HG03108 (cell line): ENCODE measurements at regions not wholly inside any gene's neighbourhood (a gene's known extent, or its start where the extent isn't known, plus 50 kb on each side); places are given as distances from the start of the nearest gene placed in this dataset.
A peak's percentile ranks its signal among the peaks of the same experiment; 100 is the strongest.
"Not testable (repeated sequence)": the region's sequence is repeated elsewhere in the genome, so short reads cannot be mapped to it uniquely, and the experiment has no call there.

ENCODE experiments used
- ATAC-seq: cut with Tn5 transposase; IDR thresholded peaks from one replicate; pipeline ENCODE4 v1.9.1; 2021; ENCODE audit warnings: moderate library complexity; ENCODE audit not compliant: unreplicated experiment

DNA sequence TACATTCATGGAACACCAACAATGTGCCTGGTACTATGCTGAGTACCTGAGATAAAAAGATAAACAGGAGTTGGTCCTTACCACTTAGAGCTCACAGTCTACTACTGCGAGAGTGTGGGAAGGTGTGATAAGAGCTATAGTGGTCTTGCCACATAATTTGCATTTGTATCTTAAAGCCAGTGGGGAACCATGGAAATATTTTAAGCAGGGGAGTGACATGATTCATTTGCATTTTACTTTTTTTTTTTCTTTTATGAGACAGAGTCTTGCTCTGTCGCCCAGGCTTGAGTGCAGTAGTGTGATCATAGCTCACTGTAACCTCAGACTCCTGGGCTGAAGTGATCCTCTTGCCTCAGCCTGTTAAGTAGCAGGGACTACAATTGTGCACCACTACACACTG is 53.6 kb downstream of the SRGAP2 start:
- peak; percentile 59 for ATAC-seq

DNA sequence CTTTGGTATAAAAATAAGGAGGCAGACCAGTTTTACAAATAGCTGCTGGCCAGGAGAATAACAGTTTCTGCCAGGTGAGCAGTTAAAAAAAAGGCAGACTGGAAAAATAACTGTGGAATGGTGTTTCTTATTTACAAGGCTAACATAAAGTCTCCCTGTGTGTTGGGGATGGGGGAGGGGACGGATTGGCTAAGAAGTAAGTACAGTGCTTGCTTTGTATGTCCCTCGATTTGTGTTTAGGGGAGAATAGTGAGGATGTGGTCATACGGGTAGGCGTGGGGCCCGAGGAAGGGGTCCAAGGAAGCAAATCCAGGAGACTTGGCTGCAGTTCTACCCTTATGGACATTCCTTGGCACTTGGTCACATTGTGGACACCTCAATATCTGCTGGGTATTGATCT is 58.1 kb downstream of the SRGAP2 start:
- ATAC-seq: not testable (repeated sequence)

DNA sequence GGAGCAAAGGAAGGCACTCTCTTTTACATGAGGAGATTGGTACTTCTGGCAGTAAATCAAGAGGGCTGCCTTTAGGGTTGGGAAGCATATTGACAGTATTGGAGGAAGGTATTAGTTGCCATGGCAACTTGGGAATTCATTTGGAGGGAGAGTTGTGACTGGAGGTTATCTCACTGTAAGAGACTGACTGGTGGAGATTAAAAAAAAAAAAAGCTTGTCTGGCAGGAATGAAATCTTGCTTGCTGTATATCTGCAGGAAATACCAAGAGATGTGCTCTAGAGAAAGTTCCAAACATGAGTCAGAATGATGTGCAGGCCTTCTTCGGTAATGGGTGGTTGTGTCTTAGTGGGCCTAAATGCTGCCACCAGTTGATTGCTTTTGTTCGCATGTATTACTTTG is 59.1 kb downstream of the SRGAP2 start:
- not testable (repeated sequence) for ATAC-seq

DNA sequence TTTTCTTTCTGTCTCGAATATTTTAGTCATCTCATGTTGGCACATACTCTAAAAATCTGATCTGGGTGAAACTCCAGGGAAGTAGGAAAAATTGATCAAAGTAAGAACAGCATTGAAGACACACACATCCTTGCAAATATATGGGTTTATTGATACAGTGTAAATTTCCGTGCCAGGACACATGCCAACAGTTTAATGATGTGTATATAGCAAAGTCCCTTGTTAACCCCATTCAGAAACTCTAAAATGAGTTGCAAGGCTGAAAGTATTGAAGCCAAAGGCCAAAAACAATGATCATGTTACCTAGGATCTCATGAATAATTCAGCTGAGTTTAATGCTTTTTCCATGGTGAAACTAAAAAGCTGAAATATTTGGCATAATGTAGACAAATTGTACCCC is 61.6 kb downstream of the SRGAP2 start:
- ATAC-seq: not testable (repeated sequence)

DNA sequence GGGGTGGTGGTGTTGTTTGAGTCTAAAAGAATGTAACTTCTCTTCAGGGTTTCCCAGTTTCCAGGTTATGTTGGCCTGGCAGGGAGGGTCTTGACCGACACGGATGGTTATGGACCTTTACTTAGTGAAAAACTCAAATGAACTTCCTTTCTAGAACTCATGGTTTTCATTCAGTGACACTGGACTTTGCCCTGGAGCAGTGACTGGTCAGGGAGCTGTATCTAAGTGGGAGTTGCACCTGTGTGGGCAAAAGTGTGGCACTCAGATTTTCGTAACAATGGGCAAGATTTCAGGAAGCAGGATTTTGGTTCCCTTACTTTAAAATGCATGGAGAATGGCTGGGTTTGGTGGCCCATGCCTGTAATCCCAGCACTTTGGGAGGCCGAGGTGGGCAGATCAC is 67.8 kb downstream of the SRGAP2 start:
- ATAC-seq: not testable (repeated sequence)

DNA sequence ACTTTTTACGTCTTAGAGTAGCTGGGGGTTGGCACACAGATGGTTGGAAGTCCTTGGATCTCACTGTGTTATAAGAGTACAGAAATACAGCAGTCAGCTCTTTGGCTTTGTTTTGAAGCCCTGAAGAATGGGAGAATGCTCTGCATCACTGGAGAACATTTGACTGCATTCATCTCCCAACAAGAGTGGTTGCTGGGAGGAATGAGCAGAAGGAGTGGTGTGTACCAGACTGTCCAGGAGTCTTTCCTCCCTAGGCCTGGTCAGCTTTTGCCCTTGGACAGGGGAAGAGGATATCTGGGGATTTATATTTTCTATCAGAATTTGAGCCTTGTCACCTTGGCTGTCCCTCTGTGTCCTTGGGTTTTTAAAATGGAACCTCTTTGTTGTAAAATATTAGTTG is 69.8 kb downstream of the SRGAP2 start:
- ATAC-seq: not testable (repeated sequence)

DNA sequence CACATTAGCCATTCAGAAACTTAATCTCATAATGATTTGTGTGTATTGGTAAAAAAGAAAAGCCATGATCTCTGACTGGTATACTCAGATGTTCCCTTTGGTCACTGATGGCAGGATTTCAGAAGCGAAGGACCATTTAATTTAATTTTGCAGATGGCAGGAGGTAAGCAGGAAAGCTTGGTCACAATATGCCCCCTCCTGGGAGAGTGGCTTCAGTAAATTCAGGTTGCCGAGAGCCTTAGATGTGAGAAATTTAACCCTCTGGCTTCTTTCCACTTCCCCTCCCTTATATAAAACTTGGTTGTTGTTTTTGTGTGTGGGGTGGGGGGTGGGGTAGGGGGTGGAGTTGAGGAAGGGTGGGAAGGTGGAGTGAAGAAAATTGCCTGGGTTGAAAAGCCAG is 72.8 kb downstream of the SRGAP2 start:
- ATAC-seq: not testable (repeated sequence)

DNA sequence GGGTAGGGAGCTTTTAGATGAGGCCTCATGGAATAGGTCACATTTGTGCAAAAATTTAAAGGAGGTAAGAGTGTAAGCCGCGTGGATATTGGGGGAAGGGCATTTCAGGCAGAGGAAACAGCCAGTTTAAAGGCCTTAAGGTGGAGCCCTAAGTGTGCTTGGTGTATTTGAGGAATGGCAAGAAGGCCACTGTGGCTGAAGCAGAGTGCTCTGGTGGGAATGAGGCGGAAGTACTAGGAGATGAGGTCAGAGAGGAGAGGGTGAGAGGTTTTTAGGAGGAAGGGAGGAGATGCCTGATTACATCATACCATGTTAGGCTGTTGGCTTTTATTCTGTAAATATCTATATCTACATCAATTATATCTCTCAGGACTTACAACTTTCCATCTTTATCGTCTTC is 75.3 kb downstream of the SRGAP2 start:
- not testable (repeated sequence) for ATAC-seq

DNA sequence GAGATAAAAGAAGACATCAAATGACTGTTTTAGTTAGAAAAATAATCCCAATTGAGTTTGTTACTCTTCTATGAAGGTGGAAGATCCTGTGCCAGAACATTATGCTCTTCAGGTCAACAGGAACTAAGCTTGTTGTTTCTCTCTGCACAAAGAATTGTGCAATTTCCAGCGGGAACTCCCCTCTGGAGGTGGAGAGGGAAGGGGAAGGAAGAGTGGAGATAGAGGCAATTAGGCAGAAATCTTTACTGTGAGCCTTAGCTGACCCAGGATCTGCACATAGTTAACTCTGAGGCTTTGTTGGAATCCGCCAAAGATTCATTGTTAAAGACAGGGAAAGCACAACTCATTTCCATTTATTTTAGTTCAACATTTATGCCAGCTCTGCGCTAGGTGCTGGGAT is 77.3 kb downstream of the SRGAP2 start:
- ATAC-seq: not testable (repeated sequence)

DNA sequence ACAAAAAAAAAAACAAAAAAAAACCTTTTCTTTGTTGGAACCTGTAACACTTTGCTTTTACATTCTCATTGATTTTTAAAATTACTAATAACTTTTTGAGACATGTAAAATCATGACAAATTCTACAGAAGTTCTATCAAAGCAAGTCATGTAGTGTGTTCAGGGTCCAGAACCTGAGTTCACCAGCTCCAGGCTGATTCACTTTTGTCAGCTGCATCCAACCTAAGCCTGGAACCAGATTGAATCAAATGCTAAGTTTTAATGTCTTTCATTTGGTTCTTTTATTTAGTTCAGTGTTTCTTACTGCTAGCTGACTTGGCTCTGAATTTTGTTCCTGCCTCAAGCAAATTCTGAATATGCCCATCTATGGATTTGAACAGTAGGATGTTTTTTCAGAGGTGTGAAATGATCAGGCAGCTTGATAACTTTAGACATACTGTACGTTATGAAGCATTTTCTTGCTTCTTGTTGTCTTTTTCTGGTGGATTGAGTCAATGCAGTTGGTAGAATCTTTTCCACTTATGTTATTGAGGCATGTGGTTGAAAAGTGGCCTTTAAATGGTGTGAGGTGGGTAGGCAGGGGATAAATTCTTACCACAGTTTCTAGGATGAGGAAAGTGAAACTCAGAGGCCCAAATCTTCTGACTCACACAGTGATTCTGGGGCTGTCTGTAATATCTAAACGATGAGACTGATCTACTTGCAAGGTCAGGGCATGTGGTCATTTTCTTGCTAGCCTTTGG is 78.7 kb downstream of the SRGAP2 start:
- ATAC-seq: not testable (repeated sequence)

DNA sequence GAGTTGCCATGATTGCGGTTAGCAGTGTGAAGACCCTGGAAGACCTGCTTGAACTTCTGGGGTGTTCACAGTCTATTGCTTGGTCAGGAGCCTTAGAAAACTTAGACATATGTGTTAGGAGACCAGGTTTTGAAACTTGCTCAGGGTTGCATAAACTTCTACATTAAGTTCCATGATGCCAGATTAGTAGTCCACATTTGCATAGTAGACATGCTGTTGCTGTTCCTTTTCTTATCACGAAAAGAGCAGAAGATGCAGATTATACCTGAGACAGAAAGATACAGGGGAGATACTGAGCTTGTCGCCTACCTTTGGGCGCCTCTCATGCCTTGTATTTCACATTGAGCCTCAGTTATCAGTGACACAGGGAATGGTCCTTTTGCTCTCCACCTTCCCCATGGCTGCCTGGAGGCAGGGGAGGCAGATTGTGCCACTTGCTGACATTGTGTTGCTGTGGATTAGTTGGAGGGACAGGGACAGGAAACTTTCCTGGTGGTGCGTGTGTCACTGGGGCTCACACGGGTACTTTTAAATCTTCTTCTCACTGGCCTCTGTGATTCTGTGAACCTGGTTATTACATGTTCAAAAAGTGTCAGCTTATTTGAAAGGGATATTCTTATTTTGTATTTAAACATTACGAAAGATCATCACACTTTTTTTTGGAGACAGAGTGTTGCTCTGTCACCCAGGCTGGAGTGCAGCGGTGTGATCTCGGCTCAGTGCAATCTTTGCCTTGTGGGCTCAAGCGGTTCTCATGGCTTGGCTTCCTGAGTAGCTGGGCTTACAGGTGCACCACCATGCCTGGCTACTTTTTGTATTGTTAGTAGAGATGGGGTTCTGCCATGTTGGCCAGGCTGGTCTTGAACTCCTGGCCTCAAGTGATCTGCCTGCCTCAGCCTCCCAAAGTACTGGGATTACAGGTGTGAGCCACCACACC is 82.0 kb downstream of the SRGAP2 start:
- ATAC-seq: not testable (repeated sequence)

DNA sequence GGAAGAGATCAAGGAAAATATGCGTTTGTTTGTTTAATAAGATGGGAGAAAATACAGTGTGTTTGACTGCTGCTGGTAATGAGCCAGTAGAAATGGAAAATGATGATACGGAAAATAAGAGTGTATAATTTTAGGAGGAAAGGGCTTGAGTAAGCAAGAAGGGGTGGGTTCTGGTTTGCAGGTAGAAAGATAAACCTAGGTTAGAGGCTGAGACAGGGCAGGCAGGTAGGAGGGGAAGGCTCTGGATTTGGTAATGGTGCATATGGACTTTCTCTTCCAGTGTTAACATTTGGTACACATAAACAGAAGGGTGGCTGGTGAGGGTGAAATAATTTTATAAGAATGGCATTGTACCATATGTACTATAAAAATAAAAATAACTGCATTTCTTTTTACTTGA is 84.4 kb downstream of the SRGAP2 start:
- ATAC-seq: not testable (repeated sequence)

DNA sequence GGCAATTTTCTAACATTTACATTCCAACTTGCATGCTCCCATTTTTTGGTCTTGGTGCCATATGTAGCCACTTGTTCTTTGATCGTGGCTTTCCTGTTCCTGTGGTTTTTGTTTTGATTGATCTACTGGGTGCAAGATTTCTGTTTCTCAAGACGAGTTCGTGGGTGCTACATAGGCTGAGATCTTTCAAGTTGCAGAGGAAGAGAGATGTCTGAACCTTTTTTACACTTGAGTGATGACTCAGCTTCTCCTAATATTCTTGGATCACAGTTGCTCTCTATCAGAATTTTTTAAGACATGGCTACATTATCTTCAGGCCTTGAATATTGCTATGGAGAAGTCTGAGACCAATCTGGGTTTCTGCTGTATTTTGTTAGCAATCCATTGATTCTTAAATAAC is 85.1 kb downstream of the SRGAP2 start:
- ATAC-seq: not testable (repeated sequence)

DNA sequence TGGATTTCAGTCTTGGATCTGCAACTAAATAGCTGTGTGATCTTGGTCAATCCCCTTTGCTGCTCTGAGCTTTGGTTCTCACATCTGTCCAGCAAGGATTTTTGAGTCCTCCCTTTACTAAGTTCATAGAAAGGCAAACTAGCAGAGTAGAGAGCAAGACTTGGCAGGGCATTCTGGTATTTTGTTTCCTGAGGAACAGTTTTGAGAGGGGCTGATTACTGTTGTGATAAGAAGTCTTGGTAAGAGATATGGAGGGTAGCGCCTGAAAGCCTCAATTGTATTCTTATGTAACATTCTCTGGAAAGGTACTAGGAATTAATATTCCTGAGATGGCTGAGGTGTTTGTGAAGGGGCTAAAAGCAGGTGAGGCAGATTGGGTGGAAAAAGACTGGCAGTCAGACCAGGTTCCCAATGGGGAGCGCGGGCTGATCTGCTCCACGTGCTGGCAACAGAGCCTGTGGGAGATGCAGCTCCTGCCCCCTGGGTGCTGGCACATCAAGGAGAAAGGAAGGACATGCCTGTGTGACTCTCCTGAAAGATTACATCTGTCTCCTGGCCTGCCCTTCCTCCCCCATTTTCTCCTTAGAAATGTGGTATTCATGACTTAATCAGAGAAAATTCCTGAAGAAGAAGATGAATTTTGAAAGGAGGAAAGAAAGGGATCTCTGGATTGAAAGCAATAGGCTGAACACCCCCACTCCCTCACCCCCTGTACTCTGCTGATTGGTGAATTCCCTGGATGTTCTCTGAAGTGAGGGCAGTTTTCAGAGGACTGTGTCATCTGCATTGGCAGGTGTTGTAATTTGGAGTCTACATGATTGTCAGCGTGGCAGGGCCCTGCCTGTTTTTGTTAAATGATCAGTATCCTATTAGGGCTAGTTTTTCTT is 94.0 kb downstream of the SRGAP2 start:
- not testable (repeated sequence) for ATAC-seq

DNA sequence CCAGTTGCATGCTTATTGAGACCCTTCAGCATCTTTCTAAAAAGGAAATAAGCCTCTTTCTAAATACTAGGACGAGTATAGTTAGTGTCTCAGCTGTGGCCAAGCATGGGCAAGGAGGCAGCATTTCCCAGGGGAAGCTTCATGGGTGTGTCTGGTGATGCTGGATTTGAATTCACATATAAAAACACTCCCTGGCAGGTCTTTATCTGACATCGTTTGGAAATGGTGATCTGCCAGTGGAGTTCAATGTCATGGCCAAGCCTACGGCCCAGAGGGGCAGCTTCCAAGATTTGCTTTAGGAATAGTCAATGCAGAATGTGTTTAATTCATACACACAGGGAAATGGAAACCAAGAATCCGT is 94.7 kb downstream of the SRGAP2 start:
- not testable (repeated sequence) for ATAC-seq

DNA sequence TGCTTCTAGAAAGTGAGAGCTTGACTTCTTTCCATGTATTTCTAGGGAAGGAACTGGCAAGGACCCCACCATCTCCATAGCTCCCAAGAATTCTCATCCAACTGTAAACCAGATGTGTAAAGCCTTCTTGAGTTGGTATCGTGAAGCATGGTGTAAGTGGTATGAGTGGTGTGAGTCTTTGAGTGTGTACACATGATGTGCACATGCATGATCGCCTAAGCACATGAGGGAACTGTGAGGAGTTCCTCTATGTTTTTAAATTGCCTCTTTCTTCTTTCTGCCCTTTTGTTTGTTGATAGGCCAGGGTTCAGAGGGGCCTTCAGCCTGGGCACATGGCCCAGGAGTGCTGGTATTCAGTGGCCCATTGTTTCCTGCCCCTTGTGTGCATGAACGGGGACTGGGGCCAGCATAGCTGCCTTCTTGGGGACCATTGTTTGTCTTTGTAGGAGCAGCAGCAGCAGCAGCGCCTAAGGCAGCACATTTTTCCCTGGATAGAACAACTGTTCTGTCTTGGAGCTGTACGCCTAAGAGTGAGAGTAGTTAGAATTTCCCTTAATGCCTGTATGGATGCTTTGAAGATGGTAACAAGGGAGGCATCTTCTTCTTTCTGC is 95.9 kb downstream of the SRGAP2 start:
- not testable (repeated sequence) for ATAC-seq

DNA sequence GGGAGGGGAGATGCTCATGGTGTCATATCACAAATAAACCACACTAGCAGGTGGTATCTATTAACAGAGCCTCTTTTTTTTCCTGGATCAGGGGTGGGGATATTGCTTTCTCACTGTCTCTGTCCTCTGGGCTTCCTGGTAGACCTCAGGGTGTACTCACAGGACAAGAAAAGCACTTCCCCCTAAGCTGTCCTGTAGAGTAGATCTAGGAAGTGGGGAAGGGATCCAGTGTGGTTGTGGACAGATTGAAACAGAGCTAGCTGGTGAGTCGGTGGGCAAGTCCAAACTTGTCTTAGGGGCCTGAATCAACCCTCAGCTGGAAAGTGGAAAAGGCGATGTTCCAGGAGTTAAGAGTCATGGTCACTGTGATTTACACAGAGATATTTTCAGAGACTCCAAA is 96.6 kb downstream of the SRGAP2 start:
- ATAC-seq: not testable (repeated sequence)

DNA sequence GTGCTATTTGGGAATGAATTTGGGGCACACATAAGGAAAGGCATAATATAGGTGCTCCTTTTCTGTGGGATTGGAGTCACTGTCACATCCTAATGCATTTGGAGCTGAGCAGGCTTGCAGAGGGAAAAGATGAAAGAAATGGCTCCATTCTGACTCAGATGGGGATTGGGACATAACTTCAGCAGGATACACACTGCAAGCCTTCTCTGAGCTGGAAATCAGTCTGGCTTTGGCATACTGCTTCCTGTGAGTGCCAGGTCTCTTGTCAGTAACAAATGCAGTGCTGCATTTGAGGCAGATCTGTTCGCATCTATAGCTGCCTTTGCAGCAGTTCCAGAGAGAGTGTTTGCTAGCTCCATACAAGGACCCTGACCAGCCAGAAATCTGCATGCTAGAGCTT is 98.7 kb downstream of the SRGAP2 start:
- ATAC-seq: not testable (repeated sequence)

DNA sequence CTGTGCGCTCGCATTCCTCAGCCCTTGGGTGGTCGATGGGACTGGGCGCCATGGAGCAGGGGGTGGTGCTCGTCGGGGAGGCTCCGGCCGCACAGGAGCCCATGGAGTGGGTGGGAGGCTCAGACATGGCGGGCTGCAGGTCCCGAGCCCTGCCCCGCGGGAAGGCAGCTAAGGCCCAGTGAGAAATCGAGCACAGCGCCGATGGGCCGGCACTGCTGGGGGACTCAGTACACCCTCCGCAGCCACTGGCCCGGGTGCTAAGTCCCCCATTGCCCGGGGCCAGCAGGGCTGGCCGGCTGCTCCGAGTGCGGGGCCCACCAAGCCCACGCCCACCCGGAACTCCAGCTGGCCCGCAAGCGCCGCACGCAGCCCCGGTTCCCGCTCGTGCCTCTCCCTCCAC is 104.1 kb downstream of the SRGAP2 start:
- ATAC-seq: not testable (repeated sequence)

DNA sequence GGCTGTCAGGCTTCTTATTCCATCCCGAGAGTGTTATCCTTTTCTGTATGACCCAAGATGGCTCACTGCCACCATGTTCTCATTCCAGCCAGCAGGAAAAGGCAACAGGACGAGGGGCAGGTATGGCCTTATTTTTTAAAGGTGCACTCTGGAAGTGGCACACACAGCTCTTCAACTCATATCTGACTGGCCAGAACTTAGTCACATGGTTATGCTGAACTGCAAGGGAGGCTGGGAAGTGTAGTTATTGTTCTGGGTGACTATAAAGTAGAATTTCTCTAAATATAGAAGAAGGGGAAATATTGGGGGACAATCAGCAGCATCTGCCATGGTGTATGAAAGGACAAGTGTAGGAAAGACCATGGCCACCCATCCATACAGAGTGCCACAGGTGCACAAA is 107.6 kb downstream of the SRGAP2 start:
- not testable (repeated sequence) for ATAC-seq
